Loucy (cell line): ENCODE measurements at regions not wholly inside any gene's neighbourhood (a gene's known extent, or its start where the extent isn't known, plus 50 kb on each side); places are given as distances from the start of the nearest gene placed in this dataset.

ENCODE experiments used
- CTCF ChIP-seq: fragments of 200-600 bp; sonication (generic); conservative IDR thresholded peaks from 2 replicates; pipeline ENCODE4 v1.5.1; 2014; ENCODE audit warnings: mild to moderate bottlenecking, antibody characterized with exemption, low read length
- EZH2phosphoT487 ChIP-seq: fragments of 200-600 bp; IDR thresholded peaks from 2 replicates; pipeline ENCODE4 v1.6.1; 2018; ENCODE audit warnings: antibody characterized with exemption, mild to moderate bottlenecking, moderate library complexity, borderline replicate concordance

- TF ChIP-seq CTCF (no peak), EZH2phosphoT487 (no peak)
These were observed 198.4 kb upstream of the CCDC179 start for GRCh38 chr11:23058656-23059055.
